ENCODE measurements at regions not wholly inside any gene's neighbourhood (a gene's known extent, or its start where the extent isn't known, plus 50 kb on each side); places are given as distances from the start of the nearest gene placed in this dataset.

DNA sequence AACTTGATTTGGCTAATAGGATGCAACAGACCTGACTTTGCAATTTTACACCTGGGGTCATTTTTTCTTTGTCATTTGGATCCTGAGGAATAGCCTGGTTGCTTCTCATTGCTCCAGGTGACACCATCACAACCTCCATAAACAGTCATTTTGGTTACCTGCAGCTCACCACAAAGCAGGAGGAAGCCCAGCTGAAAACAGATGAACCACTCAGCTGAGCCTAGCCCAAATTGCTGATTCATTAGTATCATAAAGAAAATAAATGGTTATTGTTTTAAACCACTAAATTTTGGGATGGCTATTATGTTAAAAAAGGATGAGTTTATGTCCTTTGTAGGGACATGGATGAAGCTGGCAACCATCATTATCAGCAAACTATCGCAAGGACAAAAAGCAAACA, 841.0 kb upstream of the EEF2KMT start:
- no peak overlapping the region for H3K4me3 ChIP-seq (ENCODE audit: low read depth, low read length)
- TF ChIP-seq CTCF (IDR thresholded peaks at IDR 0.05; ENCODE audit: insufficient read depth, low read depth, low read length): no peak
- DNase-seq (ENCODE audit: low read depth): no peak

DNA sequence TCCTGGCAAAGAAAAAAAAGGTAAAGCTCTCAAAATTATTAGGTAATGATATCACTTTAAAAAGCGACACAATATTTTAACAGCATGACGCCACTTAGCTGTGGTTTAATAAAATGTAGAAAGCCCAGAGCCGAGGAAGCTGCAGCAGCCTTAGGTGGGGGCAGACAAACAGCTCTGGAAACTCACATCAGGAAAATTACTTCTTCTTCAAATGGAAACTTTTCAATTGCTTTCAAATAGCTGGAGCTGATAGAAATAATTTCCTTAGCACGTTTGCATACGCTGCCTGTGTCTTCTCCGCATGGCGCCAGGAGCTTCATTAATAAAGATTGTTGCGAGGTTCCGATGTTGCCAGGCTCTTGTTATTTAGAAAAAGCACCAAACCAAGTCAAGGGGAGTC, 835.3 kb upstream of the EEF2KMT start:
- no peak for DNase-seq (ENCODE audit: low read depth)
- H3K4me3 ChIP-seq (ENCODE audit: low read depth, low read length): no peak overlapping the region
- TF ChIP-seq CTCF (IDR thresholded peaks at IDR 0.05; ENCODE audit: insufficient read depth, low read depth, low read length): no peak

DNA sequence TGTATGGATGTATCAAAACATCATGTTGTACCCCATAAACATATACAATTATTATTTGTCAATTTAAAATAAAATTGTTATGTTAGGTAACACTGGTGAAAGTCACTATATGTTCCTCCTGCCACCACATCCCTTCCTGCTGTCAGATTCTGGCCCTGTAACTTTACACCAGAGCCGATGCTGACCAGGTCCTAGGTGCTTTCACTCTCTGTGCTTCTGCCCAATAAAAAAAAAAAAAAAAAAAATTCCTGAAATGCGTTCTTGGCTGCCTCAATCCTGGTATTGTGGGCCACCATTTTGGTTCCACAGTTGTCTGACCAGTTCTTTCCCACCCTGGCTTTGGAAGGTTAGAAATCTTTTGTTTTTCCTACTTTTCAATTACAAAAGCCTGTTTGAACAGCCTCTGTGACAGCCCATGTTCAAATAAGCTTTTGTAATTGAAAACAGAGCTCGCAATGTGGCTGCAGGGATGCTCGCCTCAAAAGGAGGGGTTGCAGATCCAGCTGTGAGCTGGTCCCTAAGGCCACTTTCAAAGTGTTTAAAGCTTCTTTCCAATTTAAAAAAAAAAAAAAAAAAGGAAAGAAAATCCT, 831.0 kb upstream of the EEF2KMT start:
- TF ChIP-seq CTCF (IDR thresholded peaks at IDR 0.05; ENCODE audit: insufficient read depth, low read depth, low read length): no peak
- DNase-seq (ENCODE audit: low read depth): no peak
- no peak overlapping the region for H3K4me3 ChIP-seq (ENCODE audit: low read depth, low read length)

- DNase-seq (ENCODE audit: low read depth): no peak
- TF ChIP-seq CTCF (IDR thresholded peaks at IDR 0.05; ENCODE audit: insufficient read depth, low read depth, low read length): no peak
- no peak overlapping the region for H3K4me3 ChIP-seq (ENCODE audit: low read depth, low read length)
Observed at GRCh38 chr16:5925850-5926249, 828.3 kb upstream of the EEF2KMT start.

DNA sequence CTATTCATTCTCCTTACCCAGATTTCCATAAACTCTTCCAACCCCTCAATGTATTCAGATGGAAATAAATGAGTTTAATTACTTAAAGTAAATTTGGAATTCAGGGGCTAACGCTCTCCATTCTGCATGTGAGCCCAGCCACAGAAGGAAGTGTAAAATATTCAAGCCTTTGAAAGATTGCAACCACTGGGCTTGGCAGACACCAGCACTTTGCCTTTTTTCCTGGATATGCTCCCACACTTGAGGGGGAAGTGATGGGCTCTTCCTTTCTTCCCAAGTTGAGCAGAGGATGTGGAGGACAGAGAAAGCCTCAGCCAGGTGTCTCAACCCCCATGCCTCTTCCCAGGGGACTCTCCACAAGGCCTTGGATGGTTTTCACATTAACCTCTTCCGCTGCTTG, 825.1 kb upstream of the EEF2KMT start:
- no peak for DNase-seq (ENCODE audit: low read depth)
- no peak for TF ChIP-seq CTCF (IDR thresholded peaks at IDR 0.05; ENCODE audit: insufficient read depth, low read depth, low read length)
- no peak overlapping the region for H3K4me3 ChIP-seq (ENCODE audit: low read depth, low read length)

DNA sequence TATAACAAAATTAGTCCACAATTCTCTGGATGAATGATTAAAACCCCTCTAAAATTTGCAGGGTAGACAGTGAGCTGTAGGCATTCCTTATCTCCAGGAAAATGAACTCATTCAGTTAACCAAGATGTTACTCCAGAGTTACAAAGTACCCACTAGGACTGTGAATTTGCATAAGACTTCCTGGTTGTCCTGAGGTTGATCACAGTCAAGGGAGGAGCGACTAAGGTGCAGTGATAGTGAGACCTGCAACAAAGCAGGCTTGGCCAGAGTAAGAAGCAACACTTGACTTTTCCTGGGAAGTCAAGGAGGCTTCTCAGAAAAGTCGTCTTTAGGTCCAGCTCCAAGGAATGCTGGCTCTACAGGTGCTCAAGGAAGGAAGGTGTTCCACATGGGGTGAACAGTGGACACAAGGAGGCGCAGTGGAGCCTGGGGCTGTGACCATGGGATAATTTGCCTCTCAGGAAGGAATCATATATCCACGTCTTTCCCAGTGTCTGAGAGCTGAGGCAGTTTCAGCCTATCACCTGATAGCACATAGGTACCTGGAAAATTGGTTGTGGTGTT, 821.1 kb upstream of the EEF2KMT start:
- DNase-seq (ENCODE audit: low read depth): no peak
- no peak for TF ChIP-seq CTCF (IDR thresholded peaks at IDR 0.05; ENCODE audit: insufficient read depth, low read depth, low read length)

More for the DNA sequence above, 821.1 kb upstream of the EEF2KMT start:
- H3K4me3 ChIP-seq (ENCODE audit: low read depth, low read length): no peak overlapping the region

Measured in fibroblast of villous mesenchyme (primary cell).